Lower leg skin (tissue), 4 donors: ENCODE measurements at regions not wholly inside any gene's neighbourhood (a gene's known extent, or its start where the extent isn't known, plus 50 kb on each side); places are given as distances from the start of the nearest gene placed in this dataset.

ENCODE experiments used
- DNase-seq, 2 donors: peaks; one replicate each; pipeline ENCODE4 v3.0.0-alpha.2; 2019; ENCODE audit warnings: low spot score in 2 of 2
- H3K4me3 ChIP-seq: fragments of 200-600 bp; sonication (generic); 2 replicates; pipeline ENCODE4 v1.5.1; 2017; ENCODE audit warnings: mild to moderate bottlenecking, low read depth; ENCODE audit not compliant: poor library complexity, severe bottlenecking
- POLR2A ChIP-seq, 2 donors: fragments of 450-650 bp; IDR thresholded peaks; one replicate each; pipeline ENCODE4 v1.6.1; 2016 to 2017; ENCODE audit warnings: antibody characterized with exemption in 2 of 2, mild to moderate bottlenecking in 1 of 2, moderate library complexity in 1 of 2
- WGBS, 2 donors: methylation state at CpG; one replicate each; pipeline ENCODE4 v1.1.5; 2018; 5-methylcytosine and 5-hydroxymethylcytosine counted together
- intact Hi-C: fragments of 100-400 bp; cut with DNase I; formaldehyde crosslinking; loops from one replicate; pipeline ENCODE4 v1.15.0; 2023; ENCODE audit warnings: low total_unique reads
- TF ChIP-seq, protein P1 (sequence below), 3 donors: fragments of 450-650 bp; IDR thresholded peaks; one replicate each; pipeline ENCODE4 v1.5.1; 2016; ENCODE audit warnings: antibody characterized with exemption in 3 of 3, mild to moderate bottlenecking in 3 of 3, moderate library complexity in 2 of 3

DNA sequence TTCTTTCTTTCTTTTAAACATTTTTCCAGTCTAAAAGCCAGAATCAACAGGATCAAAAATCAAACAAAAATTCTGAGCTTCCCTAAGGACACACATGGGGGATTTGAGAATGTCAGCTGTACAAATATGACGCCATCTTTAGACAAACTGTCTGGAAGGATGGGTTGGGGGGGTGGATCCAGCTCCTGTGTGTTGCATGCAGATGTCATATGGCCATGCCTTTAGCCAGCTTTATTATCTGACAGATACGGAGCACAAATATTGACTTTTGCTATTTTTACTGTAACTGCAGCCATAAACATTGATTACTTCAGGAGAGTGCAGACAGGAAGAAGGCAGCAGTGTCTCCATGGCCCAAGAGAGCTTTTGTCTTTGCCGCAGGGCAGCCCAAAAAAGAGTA, 279.4 kb upstream of the ELAC2 start:
- intact Hi-C loops = no loop called here
- H3K4me3 ChIP-seq = no peak overlapping the region
- TF ChIP-seq, protein P1, sequence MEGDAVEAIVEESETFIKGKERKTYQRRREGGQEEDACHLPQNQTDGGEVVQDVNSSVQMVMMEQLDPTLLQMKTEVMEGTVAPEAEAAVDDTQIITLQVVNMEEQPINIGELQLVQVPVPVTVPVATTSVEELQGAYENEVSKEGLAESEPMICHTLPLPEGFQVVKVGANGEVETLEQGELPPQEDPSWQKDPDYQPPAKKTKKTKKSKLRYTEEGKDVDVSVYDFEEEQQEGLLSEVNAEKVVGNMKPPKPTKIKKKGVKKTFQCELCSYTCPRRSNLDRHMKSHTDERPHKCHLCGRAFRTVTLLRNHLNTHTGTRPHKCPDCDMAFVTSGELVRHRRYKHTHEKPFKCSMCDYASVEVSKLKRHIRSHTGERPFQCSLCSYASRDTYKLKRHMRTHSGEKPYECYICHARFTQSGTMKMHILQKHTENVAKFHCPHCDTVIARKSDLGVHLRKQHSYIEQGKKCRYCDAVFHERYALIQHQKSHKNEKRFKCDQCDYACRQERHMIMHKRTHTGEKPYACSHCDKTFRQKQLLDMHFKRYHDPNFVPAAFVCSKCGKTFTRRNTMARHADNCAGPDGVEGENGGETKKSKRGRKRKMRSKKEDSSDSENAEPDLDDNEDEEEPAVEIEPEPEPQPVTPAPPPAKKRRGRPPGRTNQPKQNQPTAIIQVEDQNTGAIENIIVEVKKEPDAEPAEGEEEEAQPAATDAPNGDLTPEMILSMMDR (IDR thresholded peaks at IDR 0.05) = no peak
- TF ChIP-seq POLR2A (IDR thresholded peaks at IDR 0.05) = no peak
- WGBS, 2 donors = 60 to 72% methylated on average over 3 of the region's 3 CpGs
- DNase-seq = no peak

DNA sequence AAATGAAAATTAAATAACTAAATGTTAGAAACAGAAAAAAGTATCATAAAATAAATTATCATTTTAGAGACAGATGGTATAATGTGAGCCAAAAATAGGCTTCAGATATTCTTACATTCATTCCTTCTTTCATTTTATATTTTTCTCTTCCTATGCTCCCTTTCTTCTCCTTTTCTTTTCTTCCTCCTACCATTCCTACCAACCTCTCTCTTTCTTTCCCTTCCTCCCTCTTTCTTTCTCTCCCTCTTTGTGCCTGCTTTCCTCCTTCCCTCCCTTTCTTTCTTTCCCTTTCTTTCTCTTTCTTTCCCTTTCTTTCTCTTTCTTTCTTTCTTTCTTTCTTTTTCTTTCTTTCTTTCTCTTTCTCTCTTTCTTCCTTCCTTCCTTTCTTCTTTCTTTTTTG, 275.6 kb upstream of the ELAC2 start:
- intact Hi-C loops = no loop called here
- no peak for DNase-seq
- H3K4me3 ChIP-seq = no peak overlapping the region
- TF ChIP-seq POLR2A (IDR thresholded peaks at IDR 0.05) = no peak
- TF ChIP-seq, protein P1 (IDR thresholded peaks at IDR 0.05) = no peak

- intact Hi-C loops = no loop called here
- 84 to 87% methylated on average over 10 of the region's 10 CpGs for WGBS, 2 donors
- TF ChIP-seq POLR2A (IDR thresholded peaks at IDR 0.05) = no peak
- DNase-seq = no peak
- H3K4me3 ChIP-seq = no peak overlapping the region
Observed at GRCh38 chr17:13292291-13292690, 274.5 kb upstream of the ELAC2 start.

DNA sequence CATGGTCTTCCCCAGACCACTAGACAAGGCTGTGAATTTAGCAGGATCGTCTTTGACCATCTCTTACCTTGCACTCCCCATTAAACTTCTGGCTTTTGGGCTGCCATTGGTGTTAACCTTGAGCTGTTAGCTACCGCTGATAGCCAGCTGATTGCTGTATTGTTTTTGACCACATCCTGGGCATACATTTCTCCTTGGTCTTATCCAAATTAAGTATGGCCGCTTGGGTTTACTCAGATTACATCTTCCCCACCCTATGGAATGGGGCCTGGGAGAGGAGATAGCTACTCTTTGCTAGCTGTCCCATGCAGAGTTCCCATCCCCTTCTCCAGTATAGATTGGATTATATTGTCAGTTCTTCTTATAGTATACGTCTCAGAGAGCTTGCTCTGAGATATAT, 270.4 kb upstream of the ELAC2 start:
- intact Hi-C loops = no loop called here
- no peak for TF ChIP-seq POLR2A (IDR thresholded peaks at IDR 0.05)
- TF ChIP-seq, protein P1 (IDR thresholded peaks at IDR 0.05) = no peak
- WGBS, 2 donors = 82 to 86% methylated on average over 4 of the region's 4 CpGs
- no peak for DNase-seq
- H3K4me3 ChIP-seq = no peak overlapping the region

GRCh38 chr17:13287226-13287625, 269.4 kb upstream of the ELAC2 start:
- DNase-seq = no peak
- intact Hi-C loops = no loop called here
- WGBS, 2 donors = 85 to 89% methylated on average over 6 of the region's 6 CpGs
- no peak overlapping the region for H3K4me3 ChIP-seq
- TF ChIP-seq POLR2A (IDR thresholded peaks at IDR 0.05) = no peak
- TF ChIP-seq, protein P1 (IDR thresholded peaks at IDR 0.05) = no peak

- 73 to 84% methylated on average over 1 of the region's 1 CpG for WGBS, 2 donors
- intact Hi-C loops = no loop called here
- no peak for TF ChIP-seq POLR2A (IDR thresholded peaks at IDR 0.05)
- TF ChIP-seq, protein P1 (IDR thresholded peaks at IDR 0.05) = no peak
- H3K4me3 ChIP-seq = no peak overlapping the region
- no peak for DNase-seq
Observed at GRCh38 chr17:13283606-13284005, 265.8 kb upstream of the ELAC2 start.
